ENCODE measurements at regions not wholly inside any gene's neighbourhood (a gene's known extent, or its start where the extent isn't known, plus 50 kb on each side); places are given as distances from the start of the nearest gene placed in this dataset.

- DNase-seq = no peak
These were observed 267.0 kb upstream of the THBS1 start for GRCh38 chr15:39313881-39314280.

- DNase-seq = no peak
These were observed 265.6 kb upstream of the THBS1 start for GRCh38 chr15:39315206-39315850.

GRCh38 chr15:39317225-39317624 is 263.7 kb upstream of the THBS1 start:
- DNase-seq = no peak

GRCh38 chr15:39318231-39318630 is 262.6 kb upstream of the THBS1 start:
- no peak for DNase-seq

- DNase-seq = no peak
These were observed 260.5 kb upstream of the THBS1 start for GRCh38 chr15:39320355-39320754.

- no peak for DNase-seq
These were observed 260.0 kb upstream of the THBS1 start for GRCh38 chr15:39320886-39321285.

- DNase-seq = no peak
These were observed 258.9 kb upstream of the THBS1 start for GRCh38 chr15:39321977-39322376.

- no peak for DNase-seq
These were observed 257.7 kb upstream of the THBS1 start for GRCh38 chr15:39323157-39323556.

GRCh38 chr15:39323706-39324105 is 257.2 kb upstream of the THBS1 start:
- DNase-seq = no peak

GRCh38 chr15:39326306-39326975 is 254.4 kb upstream of the THBS1 start:
- DNase-seq = no peak

- DNase-seq = no peak
These were observed 253.7 kb upstream of the THBS1 start for GRCh38 chr15:39327005-39327730.

- DNase-seq = no peak
These were observed 250.8 kb upstream of the THBS1 start for GRCh38 chr15:39330061-39330460.

GRCh38 chr15:39331584-39331983 is 249.3 kb upstream of the THBS1 start:
- no peak for DNase-seq

GRCh38 chr15:39332846-39333245 is 248.0 kb upstream of the THBS1 start:
- DNase-seq = no peak

- DNase-seq = no peak
These were observed 247.5 kb upstream of the THBS1 start for GRCh38 chr15:39333393-39333792.

- DNase-seq = no peak
These were observed 247.0 kb upstream of the THBS1 start for GRCh38 chr15:39333896-39334295.

GRCh38 chr15:39336926-39337325 is 244.0 kb upstream of the THBS1 start:
- DNase-seq = no peak

- DNase-seq = no peak
These were observed 242.6 kb upstream of the THBS1 start for GRCh38 chr15:39338251-39338650.

GRCh38 chr15:39340903-39341645 is 239.8 kb upstream of the THBS1 start:
- DNase-seq = peak; percentile 22

GRCh38 chr15:39344662-39345141 is 236.2 kb upstream of the THBS1 start:
- DNase-seq = peak; percentile 77

GRCh38 chr15:39345176-39345575 is 235.7 kb upstream of the THBS1 start:
- DNase-seq = peak; percentile 82

- no peak for DNase-seq
These were observed 233.4 kb upstream of the THBS1 start for GRCh38 chr15:39347453-39347852.

GRCh38 chr15:39350785-39351184 is 230.1 kb upstream of the THBS1 start:
- no peak for DNase-seq
